Dedifferentiated amniotic fluid mesenchymal stem cell (primary cell): ENCODE measurements at regions not wholly inside any gene's neighbourhood (a gene's known extent, or its start where the extent isn't known, plus 50 kb on each side); places are given as distances from the start of the nearest gene placed in this dataset.

ENCODE experiments used
- DNase-seq: peaks from one replicate; pipeline ENCODE4 v3.0.0-alpha.2; 2016; ENCODE audit errors: extremely low spot score

GRCh38 chr4:153075836-153076518 lies 128.3 kb upstream of the TRIM2 start:
- no peak for DNase-seq

GRCh38 chr4:153076861-153077260 lies 127.4 kb upstream of the TRIM2 start:
- no peak for DNase-seq

- DNase-seq: no peak
These were observed 124.3 kb upstream of the TRIM2 start for GRCh38 chr4:153079857-153080391.

- no peak for DNase-seq
These were observed 123.2 kb upstream of the TRIM2 start for GRCh38 chr4:153081006-153081580.

- no peak for DNase-seq
These were observed 122.5 kb upstream of the TRIM2 start for GRCh38 chr4:153081693-153082092.

- no peak for DNase-seq
These were observed 121.6 kb upstream of the TRIM2 start for GRCh38 chr4:153082322-153083301.

- peak; percentile 80 for DNase-seq
These were observed 120.7 kb upstream of the TRIM2 start for GRCh38 chr4:153083447-153083947.

GRCh38 chr4:153084224-153084979 lies 119.8 kb upstream of the TRIM2 start:
- DNase-seq: no peak

GRCh38 chr4:153084980-153085630 lies 119.1 kb upstream of the TRIM2 start:
- peak; percentile 60 for DNase-seq

GRCh38 chr4:153087671-153088194 lies 116.5 kb upstream of the TRIM2 start:
- DNase-seq: no peak

GRCh38 chr4:153089742-153090141 lies 114.5 kb upstream of the TRIM2 start:
- DNase-seq: no peak

GRCh38 chr4:153090181-153090580 lies 114.1 kb upstream of the TRIM2 start:
- no peak for DNase-seq

- no peak for DNase-seq
These were observed 113.4 kb upstream of the TRIM2 start for GRCh38 chr4:153090670-153091385.

GRCh38 chr4:153093396-153093795 lies 110.8 kb upstream of the TRIM2 start:
- DNase-seq: no peak

- DNase-seq: no peak
These were observed 110.4 kb upstream of the TRIM2 start for GRCh38 chr4:153093802-153094201.

- no peak for DNase-seq
These were observed 109.8 kb upstream of the TRIM2 start for GRCh38 chr4:153094435-153094834.

GRCh38 chr4:153095448-153096204 lies 108.6 kb upstream of the TRIM2 start:
- DNase-seq: no peak

GRCh38 chr4:153096344-153096743 lies 107.9 kb upstream of the TRIM2 start:
- no peak for DNase-seq

GRCh38 chr4:153098427-153098826 lies 105.8 kb upstream of the TRIM2 start:
- no peak for DNase-seq
